GM12878 (cell line): ENCODE measurements at regions not wholly inside any gene's neighbourhood (a gene's known extent, or its start where the extent isn't known, plus 50 kb on each side); places are given as distances from the start of the nearest gene placed in this dataset.

Experiments used
- ATAC-seq: fragments of 200-7000 bp; cut with Tn5 transposase; 3 replicates; pipeline ENCODE4 v1.9.1; 2020; ENCODE audit warnings: mild to moderate bottlenecking, moderate library complexity
- BruUV-seq: library from RNA; stranded (reverse); fragments of 400-500 nt; replicated peaks from 2 replicates; lab custom pipeline; 2021; lab: Mats Ljungman, UMichigan
- CTCF ChIA-PET: fragments of 300-600 bp; sonication (Branson Sonifier 250); formaldehyde crosslinking; extraction: SDS; loops from one replicate; lab custom pipeline; 2021; ENCODE audit warnings: inconsistent platforms; lab: Yijun Ruan, JAX
- POLR2A ChIA-PET: fragments of 350-600 bp; formaldehyde crosslinking; extraction: SDS; loops from one replicate; lab custom pipeline; 2021; ENCODE audit warnings: inconsistent platforms; lab: Charles Lee
- RAD21 ChIA-PET: fragments of 300-600 bp; sonication (Branson Sonifier 250); formaldehyde crosslinking; loops from one replicate; lab custom pipeline; 2023; ENCODE audit warnings: antibody characterized with exemption; ENCODE audit not compliant: unreplicated experiment; lab: Charles Lee
- SMC1A ChIA-PET: fragments of 300-600 bp; sonication (Branson Sonifier 250); formaldehyde crosslinking; loops from one replicate; lab custom pipeline; 2023; ENCODE audit not compliant: unreplicated experiment, uncharacterized antibody; lab: Charles Lee
- DNase-seq: peaks from one replicate; pipeline ENCODE4 v3.0.0-alpha.2; 2011; ENCODE audit warnings: low read depth, low spot score
- FAIRE-seq: peaks from 3 replicates; lab custom pipeline; 2011; peaks lifted over from hg19 to GRCh38; lab: Jason Lieb, UNC
- H2AFZ ChIP-seq: 2 replicates; pipeline ENCODE4 v1.6.0; 2011; ENCODE audit warnings: low read depth, low read length, control low read depth; ENCODE audit not compliant: control insufficient read depth
- H3K27ac ChIP-seq: 2 replicates; pipeline ENCODE4 v1.5.1; 2011; ENCODE audit warnings: control low read depth; ENCODE audit not compliant: control insufficient read depth, insufficient read depth
- H3K27me3 ChIP-seq, 2 experiments: replicated peaks in 1 of 2; 2 replicates each; pipeline versions ENCODE4 v1.6.0 to v1.6.1; 2011; ENCODE audit warnings: low read length in 1 of 2; ENCODE audit not compliant: control insufficient read depth in 2 of 2, insufficient read depth in 2 of 2
- H3K36me3 ChIP-seq, 2 experiments: 2 replicates each; pipeline ENCODE4 v1.5.1; 2011; ENCODE audit warnings: low read length in 1 of 2; ENCODE audit not compliant: control insufficient read depth in 2 of 2, insufficient read depth in 2 of 2
- H3K4me1 ChIP-seq: 2 replicates; pipeline ENCODE4 v1.6.1; 2011; ENCODE audit warnings: mild to moderate bottlenecking, low read length, moderate library complexity, mixed read lengths; ENCODE audit not compliant: control insufficient read depth, insufficient read depth
- H3K4me2 ChIP-seq: 2 replicates; pipeline ENCODE4 v1.6.0; 2011; ENCODE audit warnings: control low read depth; ENCODE audit not compliant: control insufficient read depth, insufficient read depth
- H3K4me3 ChIP-seq: fragments of 200-600 bp; sonication (generic); 2 replicates; pipeline ENCODE4 v1.5.1; 2016
- H3K79me2 ChIP-seq: 2 replicates; pipeline ENCODE4 v1.6.0; 2011; ENCODE audit warnings: low read length; ENCODE audit not compliant: control insufficient read depth, insufficient read depth
- H3K9ac ChIP-seq: 2 replicates; pipeline ENCODE4 v1.8.0; 2011; ENCODE audit warnings: low read length, control low read depth, mixed read lengths; ENCODE audit not compliant: control insufficient read depth, insufficient read depth
- H3K9me3 ChIP-seq: replicated peaks from 3 replicates; pipeline ENCODE4 v1.5.1; 2011; ENCODE audit warnings: mild to moderate bottlenecking, low read length; ENCODE audit not compliant: control insufficient read depth, insufficient read depth
- H4K20me1 ChIP-seq: 2 replicates; pipeline ENCODE4 v1.6.0; 2011; ENCODE audit not compliant: control insufficient read depth, insufficient read depth
- BACH1 ChIP-seq: fragments of 450-650 bp; IDR thresholded peaks from 2 replicates; pipeline ENCODE4 v1.6.1; 2017; ENCODE audit warnings: mild to moderate bottlenecking, borderline replicate concordance
- CBX3 ChIP-seq: fragments of 200-600 bp; sonication (generic); IDR thresholded peaks from 2 replicates; pipeline ENCODE4 v1.6.1; 2016; ENCODE audit warnings: low read depth, borderline replicate concordance
- ETV6 ChIP-seq, 2 experiments: fragments of 450-650 bp in 1 of 2; IDR thresholded peaks in 1 of 2; conservative IDR thresholded peaks in 1 of 2; 2 replicates each; pipeline ENCODE4 v1.6.1; 2014; ENCODE audit warnings: antibody characterized with exemption in 1 of 2, borderline replicate concordance in 1 of 2, low read depth in 1 of 2, mild to moderate bottlenecking in 1 of 2, moderate library complexity in 1 of 2
- HDAC2 ChIP-seq: fragments of 200-600 bp; sonication (generic); IDR thresholded peaks from 2 replicates; pipeline ENCODE4 v1.6.1; 2017
- KDM1A ChIP-seq: fragments of 200-600 bp; sonication (generic); IDR thresholded peaks from 2 replicates; pipeline ENCODE4 v1.6.1; 2016; ENCODE audit warnings: borderline replicate concordance
- TAF1 ChIP-seq: IDR thresholded peaks from 2 replicates; pipeline ENCODE4 v1.6.1; 2011; ENCODE audit warnings: mild to moderate bottlenecking, low read depth, low read length, borderline replicate concordance
- WGBS: methylation state at CpG from one replicate; pipeline ENCODE4 v1.1.6; 2016; ENCODE audit warnings: low lambda C conversion rate; ENCODE audit not compliant: insufficient replicate concordance, insufficient coverage; ENCODE audit errors: missing lambda C conversion rate; 5-methylcytosine and 5-hydroxymethylcytosine counted together
- in situ Hi-C: fragments of 300-500 bp; cut with MboI; formaldehyde crosslinking; loops from 9 replicates; pipeline ENCODE4 v1.14.3; 2018; ENCODE audit warnings: mixed read lengths
- intact Hi-C: fragments of 100-400 bp; cut with micrococcal nuclease; formaldehyde crosslinking; loops from one replicate; pipeline ENCODE4 v1.14.2; 2022; ENCODE audit not compliant: unreplicated experiment
- TF ChIP-seq, protein P1 (sequence below): fragments of 450-650 bp; IDR thresholded peaks from 2 replicates; pipeline ENCODE4 v1.6.1; 2018; ENCODE audit warnings: borderline replicate concordance, mild to moderate bottlenecking; ENCODE audit not compliant: partially characterized antibody

DNA sequence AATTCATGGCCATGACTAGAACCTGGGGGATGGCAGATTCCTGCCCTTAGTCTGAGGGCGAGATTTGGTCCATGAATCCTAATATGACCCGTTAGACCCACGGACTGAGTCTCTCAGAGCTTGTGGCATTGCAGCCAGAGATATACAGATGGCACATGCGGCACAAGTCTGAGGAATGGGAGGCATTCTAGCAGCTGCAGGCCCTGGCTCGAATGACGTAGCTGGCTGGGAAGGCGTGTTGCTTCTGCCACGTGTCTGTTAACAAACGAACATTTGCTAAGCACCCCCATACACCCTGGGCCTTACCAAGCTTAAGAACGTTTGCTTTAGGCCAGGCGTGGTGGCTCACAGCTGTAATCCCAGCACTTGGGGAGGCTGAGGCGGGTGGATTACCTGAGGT is 68.0 kb downstream of the CD164 start:
- no peak for TF ChIP-seq HDAC2
- TF ChIP-seq CBX3, result no peak
- no peak for TF ChIP-seq TAF1
- TF ChIP-seq, protein P1, sequence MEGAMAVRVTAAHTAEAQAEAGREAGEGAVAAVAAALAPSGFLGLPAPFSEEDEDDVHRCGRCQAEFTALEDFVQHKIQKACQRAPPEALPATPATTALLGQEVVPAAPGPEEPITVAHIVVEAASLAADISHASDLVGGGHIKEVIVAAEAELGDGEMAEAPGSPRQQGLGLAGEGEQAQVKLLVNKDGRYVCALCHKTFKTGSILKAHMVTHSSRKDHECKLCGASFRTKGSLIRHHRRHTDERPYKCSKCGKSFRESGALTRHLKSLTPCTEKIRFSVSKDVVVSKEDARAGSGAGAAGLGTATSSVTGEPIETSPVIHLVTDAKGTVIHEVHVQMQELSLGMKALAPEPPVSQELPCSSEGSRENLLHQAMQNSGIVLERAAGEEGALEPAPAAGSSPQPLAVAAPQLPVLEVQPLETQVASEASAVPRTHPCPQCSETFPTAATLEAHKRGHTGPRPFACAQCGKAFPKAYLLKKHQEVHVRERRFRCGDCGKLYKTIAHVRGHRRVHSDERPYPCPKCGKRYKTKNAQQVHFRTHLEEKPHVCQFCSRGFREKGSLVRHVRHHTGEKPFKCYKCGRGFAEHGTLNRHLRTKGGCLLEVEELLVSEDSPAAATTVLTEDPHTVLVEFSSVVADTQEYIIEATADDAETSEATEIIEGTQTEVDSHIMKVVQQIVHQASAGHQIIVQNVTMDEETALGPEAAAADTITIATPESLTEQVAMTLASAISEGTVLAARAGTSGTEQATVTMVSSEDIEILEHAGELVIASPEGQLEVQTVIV, result no peak
- TF ChIP-seq KDM1A, result no peak
- TF ChIP-seq ETV6 (conservative IDR thresholded peaks at IDR 0.05 in 1 of 2, IDR thresholded peaks at IDR 0.05 in 1 of 2; ENCODE audit: borderline replicate concordance in 1 of 2, low read depth in 1 of 2), result no peak
- TF ChIP-seq BACH1, result no peak
- intact Hi-C loops (no loop called here), in situ Hi-C loops (no loop called here)
- no TSS peak for BruUV-seq
- no peaks in the 10 kb centered on the region for H3K4me1 ChIP-seq
- H3K9ac ChIP-seq, result no peak overlapping the region
- ChIA-PET POLR2A (no interaction called here), SMC1A (interaction anchor here (1.0 kb wide), 1 partner anchor 13 kb away, joined by 3 read pairs; no protein-coding TSS in a partner anchor), RAD21 (no interaction called here), CTCF (no interaction called here)
- no peak overlapping the region for H3K27ac ChIP-seq
- H3K27me3 ChIP-seq, result 0 out of 4 replicates have a peak, but pooled peaks cover 0 to 5% of the 10 kb centered on the region in 2 experiments
- H3K79me2 ChIP-seq, result no peaks in the 10 kb centered on the region
- no peak for FAIRE-seq
- no peak overlapping the region for H3K4me2 ChIP-seq
- H4K20me1 ChIP-seq, result no peaks in the 10 kb centered on the region
- 42% methylated on average over 12 of the region's 12 CpGs for WGBS
- no peak for DNase-seq
- no peaks in the 10 kb centered on the region for H3K9me3 ChIP-seq
- H3K36me3 ChIP-seq, result no peaks in the 10 kb centered on the region
- no peak for ATAC-seq
- no peak overlapping the region for H2AFZ ChIP-seq
- H3K4me3 ChIP-seq, result no peak overlapping the region
